ENCODE measurements at regions not wholly inside any gene's neighbourhood (a gene's known extent, or its start where the extent isn't known, plus 50 kb on each side); places are given as distances from the start of the nearest gene placed in this dataset.

GRCh38 chr12:125573271-125573670, 508.0 kb downstream of the AACS start:
- no peak for DNase-seq (ENCODE audit: extremely low read depth, insufficient read length)
- TF ChIP-seq, protein P1, sequence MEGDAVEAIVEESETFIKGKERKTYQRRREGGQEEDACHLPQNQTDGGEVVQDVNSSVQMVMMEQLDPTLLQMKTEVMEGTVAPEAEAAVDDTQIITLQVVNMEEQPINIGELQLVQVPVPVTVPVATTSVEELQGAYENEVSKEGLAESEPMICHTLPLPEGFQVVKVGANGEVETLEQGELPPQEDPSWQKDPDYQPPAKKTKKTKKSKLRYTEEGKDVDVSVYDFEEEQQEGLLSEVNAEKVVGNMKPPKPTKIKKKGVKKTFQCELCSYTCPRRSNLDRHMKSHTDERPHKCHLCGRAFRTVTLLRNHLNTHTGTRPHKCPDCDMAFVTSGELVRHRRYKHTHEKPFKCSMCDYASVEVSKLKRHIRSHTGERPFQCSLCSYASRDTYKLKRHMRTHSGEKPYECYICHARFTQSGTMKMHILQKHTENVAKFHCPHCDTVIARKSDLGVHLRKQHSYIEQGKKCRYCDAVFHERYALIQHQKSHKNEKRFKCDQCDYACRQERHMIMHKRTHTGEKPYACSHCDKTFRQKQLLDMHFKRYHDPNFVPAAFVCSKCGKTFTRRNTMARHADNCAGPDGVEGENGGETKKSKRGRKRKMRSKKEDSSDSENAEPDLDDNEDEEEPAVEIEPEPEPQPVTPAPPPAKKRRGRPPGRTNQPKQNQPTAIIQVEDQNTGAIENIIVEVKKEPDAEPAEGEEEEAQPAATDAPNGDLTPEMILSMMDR (IDR thresholded peaks at IDR 0.05; ENCODE audit: insufficient read depth, low read length, poor library complexity, severe bottlenecking) = no peak
- Histone ChIP-seq H3K27me3 (replicated peaks; ENCODE audit: control insufficient read depth, insufficient read depth, low read length) (no peaks in the 10 kb centered on the region), H3K36me3 (ENCODE audit: control insufficient read depth, insufficient read depth, low read length) (no peaks in the 10 kb centered on the region), H3K4me3 (replicated peaks; ENCODE audit: low read depth, low read length) (no peak overlapping the region)

- Histone ChIP-seq H3K27me3 (replicated peaks; ENCODE audit: control insufficient read depth, insufficient read depth, low read length) (no peaks in the 10 kb centered on the region), H3K36me3 (ENCODE audit: control insufficient read depth, insufficient read depth, low read length) (no peaks in the 10 kb centered on the region), H3K4me3 (replicated peaks; ENCODE audit: low read depth, low read length) (no peak overlapping the region)
- TF ChIP-seq, protein P1 (IDR thresholded peaks at IDR 0.05; ENCODE audit: insufficient read depth, low read length, poor library complexity, severe bottlenecking) = no peak
- DNase-seq (ENCODE audit: extremely low read depth, insufficient read length) = no peak
Observed at GRCh38 chr12:125577334-125577733, 512.1 kb downstream of the AACS start.

DNA sequence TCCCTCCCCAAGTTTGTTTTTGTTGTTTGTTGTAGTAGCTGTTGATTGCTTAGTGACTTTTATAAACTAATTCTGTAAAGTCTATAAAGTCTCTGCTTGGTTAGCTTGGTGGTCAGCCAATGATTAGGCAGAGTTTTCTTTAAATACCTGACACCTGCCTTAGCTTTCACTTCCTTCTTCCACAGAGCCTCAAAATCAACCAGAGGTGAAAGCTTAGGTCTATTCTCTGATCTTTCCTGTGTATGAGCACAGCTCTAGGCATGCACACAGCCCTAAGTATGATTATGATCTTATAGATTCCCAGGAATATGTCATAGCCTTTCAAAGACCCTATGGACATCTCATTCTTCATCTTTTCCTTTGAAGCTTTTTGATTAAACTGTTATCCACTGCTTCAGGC, 514.7 kb downstream of the AACS start:
- H3K36me3 ChIP-seq (ENCODE audit: control insufficient read depth, insufficient read depth, low read length) = no peaks in the 10 kb centered on the region
- no peaks in the 10 kb centered on the region; the same call in 1 of the 2 replicates for H3K27me3 ChIP-seq (replicated peaks; ENCODE audit: control insufficient read depth, insufficient read depth, low read length)
- no peak overlapping the region for H3K4me3 ChIP-seq (replicated peaks; ENCODE audit: low read depth, low read length)
- DNase-seq (ENCODE audit: extremely low read depth, insufficient read length) = no peak
- TF ChIP-seq, protein P1 (IDR thresholded peaks at IDR 0.05; ENCODE audit: insufficient read depth, low read length, poor library complexity, severe bottlenecking) = no peak

DNA sequence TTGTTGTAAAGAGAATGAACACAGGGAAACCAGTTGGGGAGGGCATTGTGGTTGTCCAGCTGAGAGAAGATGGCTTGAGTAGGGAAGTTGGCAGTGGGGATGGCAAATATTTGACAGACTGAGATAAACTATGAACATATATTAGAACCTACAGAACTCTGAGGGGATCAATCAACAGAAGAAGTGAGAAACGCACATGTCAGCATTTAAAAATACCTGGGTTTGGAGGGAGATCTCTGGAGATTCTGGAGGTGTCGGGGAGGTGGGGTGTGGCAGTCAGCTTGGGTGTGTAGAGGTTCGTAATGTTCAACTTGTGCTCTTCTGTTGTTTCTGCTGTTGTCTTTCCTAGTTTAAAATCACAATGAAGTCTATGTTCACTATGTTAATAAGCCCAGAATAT, 517.8 kb downstream of the AACS start:
- Histone ChIP-seq H3K27me3 (replicated peaks; ENCODE audit: control insufficient read depth, insufficient read depth, low read length) (no peaks in the 10 kb centered on the region; the same call in 1 of the 2 replicates), H3K36me3 (ENCODE audit: control insufficient read depth, insufficient read depth, low read length) (no peaks in the 10 kb centered on the region), H3K4me3 (replicated peaks; ENCODE audit: low read depth, low read length) (no peak overlapping the region)
- TF ChIP-seq, protein P1 (IDR thresholded peaks at IDR 0.05; ENCODE audit: insufficient read depth, low read length, poor library complexity, severe bottlenecking) = no peak
- DNase-seq (ENCODE audit: extremely low read depth, insufficient read length) = no peak

DNA sequence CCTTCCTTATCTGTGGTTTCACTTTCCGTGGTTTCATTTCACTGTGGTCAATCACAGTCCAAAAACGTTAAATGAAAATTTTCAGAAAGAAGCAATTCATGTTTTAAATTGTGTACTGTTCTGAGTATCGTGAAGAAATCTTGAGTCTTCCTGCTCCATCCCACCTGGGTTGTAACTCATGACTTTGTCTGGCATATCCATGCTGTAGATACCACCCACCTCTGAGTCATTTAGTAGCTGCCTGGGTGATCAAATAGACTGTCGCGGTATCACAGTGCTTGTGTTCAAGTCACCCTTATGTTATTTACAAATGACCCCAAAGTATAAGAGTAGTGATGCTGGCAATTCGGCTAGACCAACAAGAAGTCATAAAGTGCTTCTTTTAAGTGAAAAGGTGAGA, 521.2 kb downstream of the AACS start:
- no peak overlapping the region for H3K4me3 ChIP-seq (replicated peaks; ENCODE audit: low read depth, low read length)
- TF ChIP-seq, protein P1 (IDR thresholded peaks at IDR 0.05; ENCODE audit: insufficient read depth, low read length, poor library complexity, severe bottlenecking) = no peak
- no peaks in the 10 kb centered on the region; the same call in 1 of the 2 replicates for H3K27me3 ChIP-seq (replicated peaks; ENCODE audit: control insufficient read depth, insufficient read depth, low read length)
- H3K36me3 ChIP-seq (ENCODE audit: control insufficient read depth, insufficient read depth, low read length) = no peaks in the 10 kb centered on the region
- no peak for DNase-seq (ENCODE audit: extremely low read depth, insufficient read length)

DNA sequence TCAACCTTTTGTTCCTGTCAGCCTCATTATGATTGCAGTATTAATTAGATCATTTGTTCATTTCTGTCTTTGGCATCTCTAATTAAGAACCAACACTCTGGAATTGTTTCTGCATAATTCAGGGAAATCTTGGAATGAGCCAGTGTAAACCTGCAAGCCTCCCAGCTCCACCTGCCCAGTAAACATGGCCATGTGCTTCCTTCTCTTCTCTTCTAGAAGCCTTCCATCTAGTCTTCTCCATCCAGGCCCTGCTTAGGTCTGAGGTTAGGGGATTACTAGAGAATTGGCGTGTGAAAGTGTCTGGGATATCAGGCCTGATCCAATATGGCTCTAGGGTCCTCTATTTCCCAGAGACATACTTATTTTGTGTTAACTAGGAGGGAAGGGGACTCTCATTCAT, 528.0 kb downstream of the AACS start:
- no peaks in the 10 kb centered on the region for H3K27me3 ChIP-seq (replicated peaks; ENCODE audit: control insufficient read depth, insufficient read depth, low read length)
- no peak overlapping the region for H3K4me3 ChIP-seq (replicated peaks; ENCODE audit: low read depth, low read length)

More for the DNA sequence above, 528.0 kb downstream of the AACS start:
- H3K36me3 ChIP-seq (ENCODE audit: control insufficient read depth, insufficient read depth, low read length) = no peaks in the 10 kb centered on the region
- TF ChIP-seq, protein P1 (IDR thresholded peaks at IDR 0.05; ENCODE audit: insufficient read depth, low read length, poor library complexity, severe bottlenecking) = no peak
- DNase-seq (ENCODE audit: extremely low read depth, insufficient read length) = no peak

Data from GM06990 (cell line).